ENCODE measurements at regions not wholly inside any gene's neighbourhood (a gene's known extent, or its start where the extent isn't known, plus 50 kb on each side); places are given as distances from the start of the nearest gene placed in this dataset.

DNA sequence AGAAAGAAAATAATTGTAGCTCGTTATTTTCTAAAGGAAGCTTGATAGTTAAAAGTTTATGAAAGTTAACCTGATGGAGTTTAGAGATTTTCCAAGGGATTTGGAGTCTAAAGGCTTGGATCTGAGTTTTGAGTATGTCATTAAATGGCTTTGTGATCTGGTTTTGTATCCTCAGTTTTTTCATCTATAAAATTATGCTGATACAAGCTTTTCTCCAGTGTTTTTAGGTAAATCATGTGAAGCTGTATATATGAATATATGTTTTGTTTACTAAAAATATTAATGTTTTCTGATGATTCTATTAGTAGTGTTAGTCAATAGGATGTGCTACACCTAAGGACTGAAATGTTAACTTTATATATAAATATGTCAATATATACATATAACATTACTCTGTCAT is 727.8 kb downstream of the CDH11 start:
- TF ChIP-seq EZH2 (IDR thresholded peaks at IDR 0.05; ENCODE audit: low read length) = no peak
- TF ChIP-seq, protein P1, sequence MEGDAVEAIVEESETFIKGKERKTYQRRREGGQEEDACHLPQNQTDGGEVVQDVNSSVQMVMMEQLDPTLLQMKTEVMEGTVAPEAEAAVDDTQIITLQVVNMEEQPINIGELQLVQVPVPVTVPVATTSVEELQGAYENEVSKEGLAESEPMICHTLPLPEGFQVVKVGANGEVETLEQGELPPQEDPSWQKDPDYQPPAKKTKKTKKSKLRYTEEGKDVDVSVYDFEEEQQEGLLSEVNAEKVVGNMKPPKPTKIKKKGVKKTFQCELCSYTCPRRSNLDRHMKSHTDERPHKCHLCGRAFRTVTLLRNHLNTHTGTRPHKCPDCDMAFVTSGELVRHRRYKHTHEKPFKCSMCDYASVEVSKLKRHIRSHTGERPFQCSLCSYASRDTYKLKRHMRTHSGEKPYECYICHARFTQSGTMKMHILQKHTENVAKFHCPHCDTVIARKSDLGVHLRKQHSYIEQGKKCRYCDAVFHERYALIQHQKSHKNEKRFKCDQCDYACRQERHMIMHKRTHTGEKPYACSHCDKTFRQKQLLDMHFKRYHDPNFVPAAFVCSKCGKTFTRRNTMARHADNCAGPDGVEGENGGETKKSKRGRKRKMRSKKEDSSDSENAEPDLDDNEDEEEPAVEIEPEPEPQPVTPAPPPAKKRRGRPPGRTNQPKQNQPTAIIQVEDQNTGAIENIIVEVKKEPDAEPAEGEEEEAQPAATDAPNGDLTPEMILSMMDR (optimal IDR thresholded peaks at IDR 0.05 in 1 of 3, IDR thresholded peaks at IDR 0.05 in 1 of 3, conservative IDR thresholded peaks at IDR 0.05 in 1 of 3; ENCODE audit: extremely low read depth in 1 of 3, insufficient read depth in 2 of 3, low read length in 3 of 3) = no peak

All from keratinocyte (primary cell).